HEK293 (cell line): ENCODE measurements at regions not wholly inside any gene's neighbourhood (a gene's known extent, or its start where the extent isn't known, plus 50 kb on each side); places are given as distances from the start of the nearest gene placed in this dataset.

Experiments
- GLIS1 ChIP-seq: fragments of 450-650 bp; formaldehyde crosslinking; IDR thresholded peaks from 2 replicates; pipeline ENCODE4 v1.5.1; 2016; ENCODE audit warnings: missing biosample characterization, missing genetic modification characterization
- PRDM4 ChIP-seq: fragments of 450-650 bp; formaldehyde crosslinking; IDR thresholded peaks from 2 replicates; pipeline ENCODE4 v1.5.1; 2017; ENCODE audit warnings: missing biosample characterization, missing genetic modification characterization
- SETDB1 ChIP-seq: IDR thresholded peaks from one replicate; pipeline ENCODE4 v1.6.1; 2017; ENCODE audit warnings: mild to moderate bottlenecking, low read length, moderate library complexity, mixed read lengths; ENCODE audit not compliant: insufficient read length
- ZBTB17 ChIP-seq: fragments of 450-650 bp; formaldehyde crosslinking; IDR thresholded peaks from 2 replicates; pipeline ENCODE4 v1.5.1; 2016; ENCODE audit warnings: missing biosample characterization, missing genetic modification characterization
- ZBTB21 ChIP-seq: fragments of 450-650 bp; formaldehyde crosslinking; IDR thresholded peaks from 2 replicates; pipeline ENCODE4 v1.5.1; 2017; ENCODE audit warnings: missing biosample characterization, missing genetic modification characterization
- ZBTB48 ChIP-seq: fragments of 450-650 bp; formaldehyde crosslinking; IDR thresholded peaks from 2 replicates; pipeline ENCODE4 v1.5.1; 2016; ENCODE audit warnings: missing biosample characterization, missing genetic modification characterization
- ZFP3 ChIP-seq: fragments of 450-650 bp; formaldehyde crosslinking; IDR thresholded peaks from 2 replicates; pipeline ENCODE4 v1.5.1; 2016; ENCODE audit warnings: low read depth, missing biosample characterization, missing genetic modification characterization
- ZFP37 ChIP-seq: fragments of 450-650 bp; formaldehyde crosslinking; IDR thresholded peaks from 2 replicates; pipeline ENCODE4 v1.5.1; 2016; ENCODE audit warnings: missing biosample characterization, missing genetic modification characterization
- ZNF112 ChIP-seq: fragments of 450-650 bp; formaldehyde crosslinking; IDR thresholded peaks from 2 replicates; pipeline ENCODE4 v1.5.0; 2017; ENCODE audit warnings: missing biosample characterization, missing genetic modification characterization
- ZNF148 ChIP-seq: fragments of 450-650 bp; formaldehyde crosslinking; IDR thresholded peaks from 2 replicates; pipeline ENCODE4 v1.5.0; 2017; ENCODE audit warnings: missing biosample characterization, missing genetic modification characterization, borderline replicate concordance
- ZNF157 ChIP-seq: fragments of 450-650 bp; formaldehyde crosslinking; IDR thresholded peaks from 2 replicates; pipeline ENCODE4 v1.5.1; 2016; ENCODE audit warnings: missing biosample characterization, missing genetic modification characterization
- ZNF211 ChIP-seq: fragments of 450-650 bp; formaldehyde crosslinking; IDR thresholded peaks from 2 replicates; pipeline ENCODE4 v1.5.1; 2016; ENCODE audit warnings: low read depth, missing biosample characterization, missing genetic modification characterization
- ZNF23 ChIP-seq: fragments of 450-650 bp; formaldehyde crosslinking; IDR thresholded peaks from 2 replicates; pipeline ENCODE4 v1.5.1; 2016; ENCODE audit warnings: missing biosample characterization, missing genetic modification characterization, borderline replicate concordance
- ZNF239 ChIP-seq: fragments of 450-650 bp; formaldehyde crosslinking; IDR thresholded peaks from 2 replicates; pipeline ENCODE4 v1.5.1; 2016; ENCODE audit warnings: missing biosample characterization, missing genetic modification characterization
- ZNF510 ChIP-seq: fragments of 450-650 bp; formaldehyde crosslinking; IDR thresholded peaks from 2 replicates; pipeline ENCODE4 v1.5.1; 2018; ENCODE audit warnings: mild to moderate bottlenecking, missing genetic modification characterization, missing biosample characterization; ENCODE audit not compliant: insufficient replicate concordance
- ZNF514 ChIP-seq: fragments of 450-650 bp; formaldehyde crosslinking; IDR thresholded peaks from 2 replicates; pipeline ENCODE4 v1.5.1; 2016; ENCODE audit warnings: missing biosample characterization, missing genetic modification characterization
- ZNF585B ChIP-seq: fragments of 450-650 bp; formaldehyde crosslinking; IDR thresholded peaks from 2 replicates; pipeline ENCODE4 v1.5.1; 2016; ENCODE audit warnings: missing biosample characterization, missing genetic modification characterization
- ZNF626 ChIP-seq: fragments of 450-650 bp; sonication (Bioruptor Pico); formaldehyde crosslinking; IDR thresholded peaks from 2 replicates; pipeline ENCODE4 v1.5.1; 2018; ENCODE audit warnings: missing biosample characterization, missing genetic modification characterization, inconsistent platforms
- ZNF704 ChIP-seq: fragments of 450-650 bp; formaldehyde crosslinking; IDR thresholded peaks from 2 replicates; pipeline ENCODE4 v1.5.1; 2016; ENCODE audit warnings: missing biosample characterization, missing genetic modification characterization
- ZNF707 ChIP-seq: fragments of 450-650 bp; formaldehyde crosslinking; IDR thresholded peaks from 2 replicates; pipeline ENCODE4 v1.5.1; 2016; ENCODE audit warnings: missing biosample characterization, missing genetic modification characterization
- ZNF791 ChIP-seq: fragments of 450-650 bp; formaldehyde crosslinking; IDR thresholded peaks from 2 replicates; pipeline ENCODE4 v1.5.1; 2016; ENCODE audit warnings: missing biosample characterization, missing genetic modification characterization
- ZNF792 ChIP-seq: fragments of 450-650 bp; formaldehyde crosslinking; IDR thresholded peaks from 2 replicates; pipeline ENCODE4 v1.5.1; 2016; ENCODE audit warnings: missing biosample characterization, missing genetic modification characterization
- TF ChIP-seq, protein P1 (sequence below): fragments of 450-650 bp; IDR thresholded peaks from 2 replicates; pipeline ENCODE4 v1.5.1; 2018; ENCODE audit warnings: missing biosample characterization, missing genetic modification characterization
- TF ChIP-seq, protein P2 (sequence below): fragments of 450-650 bp; formaldehyde crosslinking; IDR thresholded peaks from 2 replicates; pipeline ENCODE4 v1.5.1; 2016; ENCODE audit warnings: missing biosample characterization, missing genetic modification characterization
- TF ChIP-seq, protein P3 (sequence below): fragments of 450-650 bp; formaldehyde crosslinking; IDR thresholded peaks from 2 replicates; pipeline ENCODE4 v1.5.1; 2017; ENCODE audit warnings: missing biosample characterization, mild to moderate bottlenecking, missing genetic modification characterization, moderate library complexity
- TF ChIP-seq, protein P4 (sequence below): fragments of 450-650 bp; formaldehyde crosslinking; IDR thresholded peaks from 2 replicates; pipeline ENCODE4 v1.5.1; 2016; ENCODE audit warnings: missing biosample characterization, missing genetic modification characterization
- TF ChIP-seq, protein P5 (sequence below): fragments of 450-650 bp; formaldehyde crosslinking; IDR thresholded peaks from 2 replicates; pipeline ENCODE4 v1.5.1; 2016; ENCODE audit warnings: missing biosample characterization, missing genetic modification characterization

- TF ChIP-seq ZNF510 (tag by site-specific recombination) (no peak), ZBTB48 (tag by site-specific recombination) (no peak), SETDB1 (no peak), ZNF148 (no peak), PRDM4 (tag by site-specific recombination) (peak; percentile 88), ZNF707 (no peak), ZFP3 (tag by site-specific recombination) (no peak), ZNF157 (tag by site-specific recombination) (no peak), ZBTB21 (tag by site-specific recombination) (no peak), ZFP37 (no peak; the same call in 1 of the 2 replicates), ZNF239 (tag by site-specific recombination) (no peak), ZNF211 (tag by site-specific recombination) (no peak), ZNF23 (no peak), GLIS1 (tag by site-specific recombination) (peak; percentile 17; the same call in 1 of the 2 replicates), ZNF585B (tag by site-specific recombination) (no peak), ZNF626 (no peak), ZBTB17 (no peak), ZNF792 (tag by site-specific recombination) (no peak), ZNF791 (tag by site-specific recombination) (no peak), ZNF704 (tag by site-specific recombination) (no peak), ZNF514 (no peak), ZNF112 (no peak)
- TF ChIP-seq, protein P1, sequence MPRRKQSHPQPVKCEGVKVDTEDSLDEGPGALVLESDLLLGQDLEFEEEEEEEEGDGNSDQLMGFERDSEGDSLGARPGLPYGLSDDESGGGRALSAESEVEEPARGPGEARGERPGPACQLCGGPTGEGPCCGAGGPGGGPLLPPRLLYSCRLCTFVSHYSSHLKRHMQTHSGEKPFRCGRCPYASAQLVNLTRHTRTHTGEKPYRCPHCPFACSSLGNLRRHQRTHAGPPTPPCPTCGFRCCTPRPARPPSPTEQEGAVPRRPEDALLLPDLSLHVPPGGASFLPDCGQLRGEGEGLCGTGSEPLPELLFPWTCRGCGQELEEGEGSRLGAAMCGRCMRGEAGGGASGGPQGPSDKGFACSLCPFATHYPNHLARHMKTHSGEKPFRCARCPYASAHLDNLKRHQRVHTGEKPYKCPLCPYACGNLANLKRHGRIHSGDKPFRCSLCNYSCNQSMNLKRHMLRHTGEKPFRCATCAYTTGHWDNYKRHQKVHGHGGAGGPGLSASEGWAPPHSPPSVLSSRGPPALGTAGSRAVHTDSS (tag by site-specific recombination): no peak
- TF ChIP-seq, protein P2, sequence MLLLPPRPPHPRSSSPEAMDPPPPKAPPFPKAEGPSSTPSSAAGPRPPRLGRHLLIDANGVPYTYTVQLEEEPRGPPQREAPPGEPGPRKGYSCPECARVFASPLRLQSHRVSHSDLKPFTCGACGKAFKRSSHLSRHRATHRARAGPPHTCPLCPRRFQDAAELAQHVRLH (tag by site-specific recombination): no peak
- TF ChIP-seq, protein P3, sequence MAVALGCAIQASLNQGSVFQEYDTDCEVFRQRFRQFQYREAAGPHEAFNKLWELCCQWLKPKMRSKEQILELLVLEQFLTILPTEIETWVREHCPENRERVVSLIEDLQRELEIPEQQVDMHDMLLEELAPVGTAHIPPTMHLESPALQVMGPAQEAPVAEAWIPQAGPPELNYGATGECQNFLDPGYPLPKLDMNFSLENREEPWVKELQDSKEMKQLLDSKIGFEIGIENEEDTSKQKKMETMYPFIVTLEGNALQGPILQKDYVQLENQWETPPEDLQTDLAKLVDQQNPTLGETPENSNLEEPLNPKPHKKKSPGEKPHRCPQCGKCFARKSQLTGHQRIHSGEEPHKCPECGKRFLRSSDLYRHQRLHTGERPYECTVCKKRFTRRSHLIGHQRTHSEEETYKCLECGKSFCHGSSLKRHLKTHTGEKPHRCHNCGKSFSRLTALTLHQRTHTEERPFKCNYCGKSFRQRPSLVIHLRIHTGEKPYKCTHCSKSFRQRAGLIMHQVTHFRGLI (tag by site-specific recombination): peak; percentile 41; the same call in 1 of the 2 replicates
- TF ChIP-seq, protein P4, sequence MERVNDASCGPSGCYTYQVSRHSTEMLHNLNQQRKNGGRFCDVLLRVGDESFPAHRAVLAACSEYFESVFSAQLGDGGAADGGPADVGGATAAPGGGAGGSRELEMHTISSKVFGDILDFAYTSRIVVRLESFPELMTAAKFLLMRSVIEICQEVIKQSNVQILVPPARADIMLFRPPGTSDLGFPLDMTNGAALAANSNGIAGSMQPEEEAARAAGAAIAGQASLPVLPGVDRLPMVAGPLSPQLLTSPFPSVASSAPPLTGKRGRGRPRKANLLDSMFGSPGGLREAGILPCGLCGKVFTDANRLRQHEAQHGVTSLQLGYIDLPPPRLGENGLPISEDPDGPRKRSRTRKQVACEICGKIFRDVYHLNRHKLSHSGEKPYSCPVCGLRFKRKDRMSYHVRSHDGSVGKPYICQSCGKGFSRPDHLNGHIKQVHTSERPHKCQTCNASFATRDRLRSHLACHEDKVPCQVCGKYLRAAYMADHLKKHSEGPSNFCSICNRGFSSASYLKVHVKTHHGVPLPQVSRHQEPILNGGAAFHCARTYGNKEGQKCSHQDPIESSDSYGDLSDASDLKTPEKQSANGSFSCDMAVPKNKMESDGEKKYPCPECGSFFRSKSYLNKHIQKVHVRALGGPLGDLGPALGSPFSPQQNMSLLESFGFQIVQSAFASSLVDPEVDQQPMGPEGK (tag by site-specific recombination): 0 out of 2 replicates have a peak, but pooled peaks have one; percentile 24
- TF ChIP-seq, protein P5, sequence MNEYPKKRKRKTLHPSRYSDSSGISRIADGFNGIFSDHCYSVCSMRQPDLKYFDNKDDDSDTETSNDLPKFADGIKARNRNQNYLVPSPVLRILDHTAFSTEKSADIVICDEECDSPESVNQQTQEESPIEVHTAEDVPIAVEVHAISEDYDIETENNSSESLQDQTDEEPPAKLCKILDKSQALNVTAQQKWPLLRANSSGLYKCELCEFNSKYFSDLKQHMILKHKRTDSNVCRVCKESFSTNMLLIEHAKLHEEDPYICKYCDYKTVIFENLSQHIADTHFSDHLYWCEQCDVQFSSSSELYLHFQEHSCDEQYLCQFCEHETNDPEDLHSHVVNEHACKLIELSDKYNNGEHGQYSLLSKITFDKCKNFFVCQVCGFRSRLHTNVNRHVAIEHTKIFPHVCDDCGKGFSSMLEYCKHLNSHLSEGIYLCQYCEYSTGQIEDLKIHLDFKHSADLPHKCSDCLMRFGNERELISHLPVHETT (tag by site-specific recombination): peak; percentile 92
These were observed 426.7 kb upstream of the SALL1 start (continued) for GRCh38 chr16:51577621-51578303.
